ENCODE measurements at regions not wholly inside any gene's neighbourhood (a gene's known extent, or its start where the extent isn't known, plus 50 kb on each side); places are given as distances from the start of the nearest gene placed in this dataset.

GRCh38 chr7:45973725-45974532 lies 52.9 kb upstream of the IGFBP3 start:
- Histone ChIP-seq H3K27ac (no peak overlapping the region), H3K4me3 (no peak overlapping the region), H3K4me1 (replicated peaks in 1 of 2) (peaks cover 4 to 7% of the 10 kb centered on the region in 2 donors)
- ATAC-seq (replicated peaks in 6 of 8): peak in 1 of 8 experiments; percentile 36
- in situ Hi-C loops (cut with MboI; ENCODE audit: low pct_unique_long_range_greater_than_20kb in 2 of 9, low sequenced_read_pairs in 9 of 9, unreplicated experiment in 9 of 9): no loop called here
- WGBS, 10 experiments: 60 to 100% (median 87%) methylated on average over 1 to 13 of the region's 14 CpGs; no CpG with 5 or more reads in 1 of the 10 experiments

- Histone ChIP-seq H3K27ac (no peak overlapping the region), H3K4me1 (replicated peaks in 1 of 2) (peaks cover 0 to under 1% of the 10 kb centered on the region in 2 donors), H3K4me3 (no peak overlapping the region)
- WGBS, 10 experiments: 73 to 96% (median 81%) methylated on average over 3 to 5 of the region's 12 CpGs; no CpG with 5 or more reads in 4 of the 10 experiments
- in situ Hi-C loops (cut with MboI; ENCODE audit: low pct_unique_long_range_greater_than_20kb in 2 of 9, low sequenced_read_pairs in 9 of 9, unreplicated experiment in 9 of 9): no loop called here
- ATAC-seq (replicated peaks in 6 of 8): no peak
Measured at GRCh38 chr7:45972629-45973312, 51.7 kb upstream of the IGFBP3 start.

- 57 to 100% (median 75%) methylated on average over 1 to 5 of the region's 5 CpGs; no CpG with 5 or more reads in 5 of the 10 experiments for WGBS, 10 experiments
- no peak for ATAC-seq (replicated peaks in 6 of 8)
- no peak overlapping the region for H3K27ac ChIP-seq
- no peaks in the 10 kb centered on the region for H3K4me1 ChIP-seq (replicated peaks in 1 of 2)
- in situ Hi-C loops (cut with MboI; ENCODE audit: low pct_unique_long_range_greater_than_20kb in 2 of 9, low sequenced_read_pairs in 9 of 9, unreplicated experiment in 9 of 9): no loop called here
- H3K4me3 ChIP-seq: no peak overlapping the region
Measured at GRCh38 chr7:45971661-45972175, 50.6 kb upstream of the IGFBP3 start.

- no peak for ATAC-seq (replicated peaks in 6 of 8)
- Histone ChIP-seq H3K4me1 (replicated peaks in 1 of 2) (no peaks in the 10 kb centered on the region), H3K4me3 (no peak overlapping the region), H3K27ac (no peak overlapping the region)
- in situ Hi-C loops (cut with MboI; ENCODE audit: low pct_unique_long_range_greater_than_20kb in 2 of 9, low sequenced_read_pairs in 9 of 9, unreplicated experiment in 9 of 9): no loop called here
- 41 to 100% (median 79%) methylated on average over 1 to 5 of the region's 5 CpGs; no CpG with 5 or more reads in 5 of the 10 experiments for WGBS, 10 experiments
Measured at GRCh38 chr7:45971171-45971570, 50.1 kb upstream of the IGFBP3 start.
